ENCODE measurements at regions not wholly inside any gene's neighbourhood (a gene's known extent, or its start where the extent isn't known, plus 50 kb on each side); places are given as distances from the start of the nearest gene placed in this dataset.

GRCh38 chr6:132207991-132208390 is 193.3 kb downstream of the MOXD1 start:
- Histone ChIP-seq H3K4me2 (ENCODE audit: low read length) (no peak overlapping the region), H3K36me3 (ENCODE audit: control insufficient read depth in 1 of 2, insufficient read depth in 2 of 2, low read length in 2 of 2) (no peaks in the 10 kb centered on the region), H3K4me1 (ENCODE audit: control insufficient read depth in 1 of 2, insufficient read depth in 2 of 2, low read length in 2 of 2) (peaks cover 0 to 7% of the 10 kb centered on the region in 2 experiments; a peak in 2 of 4 replicates), H2AFZ (ENCODE audit: low read depth, low read length, poor library complexity, severe bottlenecking) (no peak overlapping the region), H3K27ac (ENCODE audit: low read depth, low read length) (no peak overlapping the region), H3K9me3 (ENCODE audit: control insufficient read depth in 1 of 2, insufficient read depth in 1 of 2, low read depth in 1 of 2, low read length in 2 of 2) (no peaks in the 10 kb centered on the region), H4K20me1 (ENCODE audit: insufficient read depth) (no peaks in the 10 kb centered on the region), H3K4me3 (replicated peaks in 1 of 2; ENCODE audit: low read depth in 1 of 2, low read length in 2 of 2) (no peak overlapping the region), H3K27me3 (ENCODE audit: insufficient read depth, low read length) (no peaks in the 10 kb centered on the region), H3K79me2 (ENCODE audit: insufficient read depth, low read length) (no peaks in the 10 kb centered on the region), H3K9me2 (ENCODE audit: insufficient read depth) (no peaks in the 10 kb centered on the region), H3K9ac (ENCODE audit: low read length) (no peak overlapping the region)
- intact Hi-C loops (cut with micrococcal nuclease): no loop called here
- CTCF ChIA-PET: no interaction called here
- no TSS peak for BruUV-seq (replicated peaks)
- POLR2A ChIA-PET: no interaction called here
- ATAC-seq (no peak), DNase-seq (ENCODE audit: low read depth, low spot score) (no peak)
- RAD21 ChIA-PET (ENCODE audit: low non-redundant PET in 1 of 2, low total read pairs in 2 of 2, uncharacterized antibody in 2 of 2, unreplicated experiment in 2 of 2): no interaction called here
- TF ChIP-seq SIN3A (IDR thresholded peaks at IDR 0.05; ENCODE audit: low read depth) (no peak), TCF7L2 (IDR thresholded peaks at IDR 0.05; ENCODE audit: borderline replicate concordance, extremely low read depth, insufficient read depth, insufficient read length) (no peak), EZH2phosphoT487 (IDR thresholded peaks at IDR 0.05; ENCODE audit: borderline replicate concordance) (no peak), POLR2A (IDR thresholded peaks at IDR 0.05; ENCODE audit: borderline replicate concordance, extremely low read depth, insufficient read depth, insufficient read length) (no peak)

GRCh38 chr6:132205946-132206345 is 195.3 kb downstream of the MOXD1 start:
- DNase-seq (ENCODE audit: low read depth, low spot score) (no peak), ATAC-seq (no peak)
- Histone ChIP-seq H3K9me2 (ENCODE audit: insufficient read depth) (no peaks in the 10 kb centered on the region), H3K36me3 (ENCODE audit: control insufficient read depth in 1 of 2, insufficient read depth in 2 of 2, low read length in 2 of 2) (no peaks in the 10 kb centered on the region), H3K9me3 (ENCODE audit: control insufficient read depth in 1 of 2, insufficient read depth in 1 of 2, low read depth in 1 of 2, low read length in 2 of 2) (no peaks in the 10 kb centered on the region), H4K20me1 (ENCODE audit: insufficient read depth) (no peaks in the 10 kb centered on the region), H3K4me1 (ENCODE audit: control insufficient read depth in 1 of 2, insufficient read depth in 2 of 2, low read length in 2 of 2) (peaks cover 0 to 7% of the 10 kb centered on the region in 2 experiments; a peak in 2 of 4 replicates), H3K79me2 (ENCODE audit: insufficient read depth, low read length) (no peaks in the 10 kb centered on the region), H2AFZ (ENCODE audit: low read depth, low read length, poor library complexity, severe bottlenecking) (no peak overlapping the region), H3K27me3 (ENCODE audit: insufficient read depth, low read length) (no peaks in the 10 kb centered on the region), H3K27ac (ENCODE audit: low read depth, low read length) (no peak overlapping the region), H3K9ac (ENCODE audit: low read length) (no peak overlapping the region), H3K4me3 (replicated peaks in 1 of 2; ENCODE audit: low read depth in 1 of 2, low read length in 2 of 2) (no peak overlapping the region), H3K4me2 (ENCODE audit: low read length) (no peak overlapping the region)
- ChIA-PET CTCF (no interaction called here), RAD21 (ENCODE audit: low non-redundant PET in 1 of 2, low total read pairs in 2 of 2, uncharacterized antibody in 2 of 2, unreplicated experiment in 2 of 2) (no interaction called here), POLR2A (no interaction called here)
- intact Hi-C loops (cut with micrococcal nuclease): no loop called here
- TF ChIP-seq CBX3 (IDR thresholded peaks at IDR 0.05; ENCODE audit: low read depth) (no peak), FOSL1 (IDR thresholded peaks at IDR 0.05; ENCODE audit: low read depth) (no peak), REST (IDR thresholded peaks at IDR 0.05; ENCODE audit: low read depth) (no peak), EGR1 (IDR thresholded peaks at IDR 0.05; ENCODE audit: low read depth) (no peak)
- no TSS peak for BruUV-seq (replicated peaks)

Data from HCT116 (cell line).